HG03139 (cell line): ENCODE measurements at regions not wholly inside any gene's neighbourhood (a gene's known extent, or its start where the extent isn't known, plus 50 kb on each side); places are given as distances from the start of the nearest gene placed in this dataset.

Experiments used
- ATAC-seq: cut with Tn5 transposase; IDR thresholded peaks from one replicate; pipeline ENCODE4 v1.9.1; 2021; ENCODE audit not compliant: unreplicated experiment

DNA sequence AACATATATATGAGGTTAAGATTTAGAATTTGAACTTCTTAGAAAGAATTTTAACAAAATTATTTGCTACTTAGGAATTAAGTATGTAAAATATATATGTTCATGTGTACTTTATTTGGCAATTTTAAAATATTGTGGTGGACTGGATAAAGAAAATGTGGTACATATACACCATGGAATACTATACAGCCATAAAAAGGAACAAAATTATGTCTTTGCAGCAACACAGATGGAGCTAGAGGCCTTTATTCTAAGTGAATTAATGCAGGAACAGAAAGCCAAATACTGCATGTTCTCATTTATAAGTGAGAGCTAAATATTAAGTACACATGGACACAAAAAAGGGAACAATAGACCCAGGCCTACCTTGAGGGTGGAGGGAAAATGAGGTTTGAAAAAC is 72.2 kb upstream of the FMN2 start:
- ATAC-seq: no peak

GRCh38 chr1:240020871-240021270 is 70.8 kb upstream of the FMN2 start:
- no peak for ATAC-seq

- no peak for ATAC-seq
Measured at GRCh38 chr1:240021709-240022108, 70.0 kb upstream of the FMN2 start.

- peak; percentile 85 for ATAC-seq
Measured at GRCh38 chr1:240027059-240027462, 64.6 kb upstream of the FMN2 start.

- no peak for ATAC-seq
Measured at GRCh38 chr1:240029418-240029817, 62.3 kb upstream of the FMN2 start.

DNA sequence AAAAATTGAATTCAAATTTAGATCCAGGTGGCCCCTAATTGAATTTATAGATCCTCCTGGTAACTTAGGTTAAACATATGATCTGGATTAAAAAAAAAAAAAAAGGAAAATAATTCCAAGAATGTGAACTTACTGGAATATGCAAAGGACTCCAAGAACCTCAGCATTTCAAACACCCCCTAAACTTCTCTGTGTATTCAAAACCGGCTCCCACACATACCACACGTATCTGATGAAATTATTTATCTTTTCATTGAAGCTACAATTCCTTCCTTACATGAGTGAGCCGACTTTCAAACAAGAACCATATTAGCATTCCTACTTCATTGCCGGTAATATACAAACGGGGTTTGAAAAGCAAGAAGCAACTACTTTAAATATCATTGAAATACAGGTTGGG is 61.4 kb upstream of the FMN2 start:
- ATAC-seq: no peak

GRCh38 chr1:240031009-240031408 is 60.7 kb upstream of the FMN2 start:
- no peak for ATAC-seq

GRCh38 chr1:240031414-240031813 is 60.3 kb upstream of the FMN2 start:
- ATAC-seq: no peak

- ATAC-seq: no peak
Measured at GRCh38 chr1:240033406-240033805, 58.3 kb upstream of the FMN2 start.

DNA sequence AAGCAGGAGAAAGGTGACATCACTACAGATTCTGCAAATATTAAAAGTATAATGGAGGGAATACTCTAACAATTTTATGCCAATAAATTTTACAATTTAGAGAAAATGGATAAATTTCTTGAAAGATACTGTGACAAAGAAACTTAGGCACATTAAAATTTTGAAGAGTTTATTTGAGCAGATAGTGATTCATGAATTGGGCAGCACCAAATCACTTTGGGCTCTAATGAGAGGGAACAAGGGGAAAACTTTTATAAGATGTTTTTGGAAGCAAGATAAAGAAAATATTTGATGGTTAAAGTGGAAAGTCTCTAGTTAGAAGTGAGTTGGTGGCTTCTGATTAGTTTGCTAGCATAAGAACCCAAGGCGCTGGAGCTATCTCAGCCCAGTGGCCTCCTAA is 55.2 kb upstream of the FMN2 start:
- ATAC-seq: no peak
